Astrocyte of the cerebellum (primary cell): ENCODE measurements at regions not wholly inside any gene's neighbourhood (a gene's known extent, or its start where the extent isn't known, plus 50 kb on each side); places are given as distances from the start of the nearest gene placed in this dataset.

ENCODE experiments used
- DNase-seq: peaks from one replicate; pipeline ENCODE4 v3.0.0-alpha.2; 2011; ENCODE audit warnings: low read depth
- H3K4me3 ChIP-seq: 2 replicates; pipeline ENCODE4 v1.5.1; 2011; ENCODE audit warnings: mild to moderate bottlenecking, low read depth, low read length, moderate library complexity
- in situ Hi-C: cut with HindIII; loops from 2 replicates; pipeline ENCODE4 v1.10.0; 2017; ENCODE audit warnings: low sequenced_read_pairs
- TF ChIP-seq, protein P1 (sequence below): IDR thresholded peaks from 2 replicates; pipeline ENCODE4 v1.5.1; 2012; ENCODE audit warnings: low read length, low read depth, moderate library complexity, mild to moderate bottlenecking; ENCODE audit errors: missing control alignments

DNA sequence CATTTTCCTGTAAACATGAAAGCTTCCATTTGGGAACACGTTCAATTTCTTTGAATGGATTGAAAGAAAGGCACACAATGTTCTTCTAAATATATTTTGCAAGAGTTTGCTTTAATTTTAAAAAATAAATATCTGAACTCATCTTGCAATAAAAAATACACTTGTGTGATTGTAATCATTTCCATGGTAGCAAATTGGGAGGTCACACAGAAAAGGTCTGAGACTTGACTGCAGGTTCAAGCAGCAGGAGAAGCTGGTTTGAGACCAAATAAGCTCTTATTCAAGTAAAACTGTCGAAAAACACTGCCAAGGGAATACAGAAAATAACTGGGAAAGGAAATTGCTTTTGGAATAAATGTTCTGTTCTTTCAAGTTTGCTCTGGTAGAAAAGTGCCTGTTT, 498.9 kb downstream of the ADGRL2 start:
- DNase-seq, result no peak
- in situ Hi-C loops, result no loop called here
- H3K4me3 ChIP-seq, result no peak overlapping the region
- TF ChIP-seq, protein P1, sequence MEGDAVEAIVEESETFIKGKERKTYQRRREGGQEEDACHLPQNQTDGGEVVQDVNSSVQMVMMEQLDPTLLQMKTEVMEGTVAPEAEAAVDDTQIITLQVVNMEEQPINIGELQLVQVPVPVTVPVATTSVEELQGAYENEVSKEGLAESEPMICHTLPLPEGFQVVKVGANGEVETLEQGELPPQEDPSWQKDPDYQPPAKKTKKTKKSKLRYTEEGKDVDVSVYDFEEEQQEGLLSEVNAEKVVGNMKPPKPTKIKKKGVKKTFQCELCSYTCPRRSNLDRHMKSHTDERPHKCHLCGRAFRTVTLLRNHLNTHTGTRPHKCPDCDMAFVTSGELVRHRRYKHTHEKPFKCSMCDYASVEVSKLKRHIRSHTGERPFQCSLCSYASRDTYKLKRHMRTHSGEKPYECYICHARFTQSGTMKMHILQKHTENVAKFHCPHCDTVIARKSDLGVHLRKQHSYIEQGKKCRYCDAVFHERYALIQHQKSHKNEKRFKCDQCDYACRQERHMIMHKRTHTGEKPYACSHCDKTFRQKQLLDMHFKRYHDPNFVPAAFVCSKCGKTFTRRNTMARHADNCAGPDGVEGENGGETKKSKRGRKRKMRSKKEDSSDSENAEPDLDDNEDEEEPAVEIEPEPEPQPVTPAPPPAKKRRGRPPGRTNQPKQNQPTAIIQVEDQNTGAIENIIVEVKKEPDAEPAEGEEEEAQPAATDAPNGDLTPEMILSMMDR, result no peak

DNA sequence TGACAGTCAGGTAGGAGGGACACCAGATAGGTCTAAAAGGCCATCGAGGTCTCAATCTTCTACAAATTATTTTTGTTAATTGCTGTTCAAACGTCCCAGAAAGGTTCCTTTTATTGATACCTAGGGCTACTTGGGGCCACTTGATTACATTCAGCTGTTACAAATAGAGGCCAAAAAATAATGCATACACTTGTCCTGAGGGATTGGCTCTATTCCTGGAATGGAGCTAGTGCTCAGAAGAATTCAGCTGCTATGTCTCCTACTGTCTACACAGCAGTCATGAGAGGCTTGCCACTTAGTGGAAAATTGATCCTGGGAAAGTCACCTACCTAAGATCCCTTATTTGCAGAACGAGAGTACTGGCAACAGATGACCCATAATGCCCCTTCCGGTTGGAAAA, 498.3 kb downstream of the ADGRL2 start:
- TF ChIP-seq, protein P1, result no peak
- no peak for DNase-seq
- in situ Hi-C loops, result no loop called here

DNA sequence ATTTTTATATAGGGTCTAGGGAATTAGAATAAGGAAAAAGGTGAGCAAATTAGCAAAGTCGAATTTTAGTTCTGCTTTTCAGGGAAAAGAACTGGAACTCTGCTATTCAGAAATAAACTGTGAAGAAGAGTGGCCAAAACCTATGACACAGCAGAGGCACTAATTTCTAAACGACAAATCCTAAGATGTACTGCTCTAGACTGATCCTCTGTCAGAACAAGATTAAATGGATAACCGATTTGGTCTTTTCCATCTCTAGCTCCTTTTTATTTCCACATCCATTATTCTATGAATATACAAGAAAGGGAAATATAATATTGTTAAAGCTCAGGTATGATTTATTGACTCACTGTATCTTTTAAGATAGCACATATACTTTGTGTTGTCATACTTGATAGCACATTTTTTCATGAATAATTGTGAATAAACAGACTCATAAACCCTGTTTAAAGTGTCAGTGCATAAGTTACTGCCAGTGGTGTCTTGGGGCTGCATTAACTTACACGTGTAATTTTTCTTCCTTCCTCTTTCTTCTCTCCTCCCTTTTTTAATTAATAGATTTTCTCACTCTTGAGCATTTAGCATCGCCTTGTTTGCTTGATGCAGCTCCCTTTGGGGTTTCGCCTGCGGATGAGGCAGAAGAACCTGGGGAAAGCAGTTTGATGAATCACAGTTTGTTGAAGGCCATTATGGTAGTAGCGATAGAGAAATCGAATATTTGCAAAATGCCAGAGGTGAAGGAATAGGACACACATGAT, 496.6 kb downstream of the ADGRL2 start:
- no peak for DNase-seq

More for the DNA sequence above, 498.3 kb downstream of the ADGRL2 start:
- no peak overlapping the region for H3K4me3 ChIP-seq

DNA sequence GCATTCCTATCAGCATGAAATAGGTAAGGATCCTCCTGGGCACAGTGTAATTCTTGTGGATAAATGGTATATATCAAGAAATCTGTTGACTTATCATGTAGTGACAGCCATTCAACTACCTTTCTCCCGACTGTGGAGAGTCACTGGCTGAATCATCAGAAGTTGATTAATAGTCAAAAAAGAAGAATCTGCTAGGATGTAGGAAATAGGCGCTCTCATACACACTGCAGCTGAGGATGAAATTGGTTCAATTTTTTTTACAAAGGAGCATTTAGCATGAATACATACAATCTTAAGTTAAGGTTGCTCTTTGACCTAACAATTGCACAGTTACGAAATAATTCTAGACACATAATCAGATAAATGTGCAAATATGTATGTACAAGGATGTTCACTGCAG, 486.8 kb downstream of the ADGRL2 start:
- H3K4me3 ChIP-seq, result no peak overlapping the region
- DNase-seq, result no peak
- TF ChIP-seq, protein P1, result no peak
- in situ Hi-C loops, result no loop called here

More for the DNA sequence above, 496.6 kb downstream of the ADGRL2 start:
- no peak overlapping the region for H3K4me3 ChIP-seq
- in situ Hi-C loops, result no loop called here
- TF ChIP-seq, protein P1, result no peak

DNA sequence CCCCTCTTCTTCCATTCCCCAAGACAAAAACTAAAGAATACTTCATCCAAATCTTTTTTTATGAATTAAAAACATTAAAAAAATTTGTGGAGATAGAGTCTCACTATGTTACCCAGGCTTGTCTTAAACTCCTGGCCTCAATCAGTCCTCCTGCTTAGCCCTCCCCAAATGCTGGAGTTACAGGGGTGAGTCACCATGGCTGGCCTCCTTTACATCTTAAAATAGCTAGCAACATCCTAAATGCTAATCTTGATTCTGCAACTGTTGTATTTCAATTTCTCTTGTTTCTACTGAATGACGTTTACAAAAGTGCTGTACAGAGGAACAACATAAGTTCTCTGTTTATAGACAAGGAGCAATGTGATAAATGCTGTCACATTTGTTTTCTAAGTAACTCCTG, 483.5 kb downstream of the ADGRL2 start:
- in situ Hi-C loops, result no loop called here
- TF ChIP-seq, protein P1, result no peak
- no peak overlapping the region for H3K4me3 ChIP-seq
- DNase-seq, result no peak

DNA sequence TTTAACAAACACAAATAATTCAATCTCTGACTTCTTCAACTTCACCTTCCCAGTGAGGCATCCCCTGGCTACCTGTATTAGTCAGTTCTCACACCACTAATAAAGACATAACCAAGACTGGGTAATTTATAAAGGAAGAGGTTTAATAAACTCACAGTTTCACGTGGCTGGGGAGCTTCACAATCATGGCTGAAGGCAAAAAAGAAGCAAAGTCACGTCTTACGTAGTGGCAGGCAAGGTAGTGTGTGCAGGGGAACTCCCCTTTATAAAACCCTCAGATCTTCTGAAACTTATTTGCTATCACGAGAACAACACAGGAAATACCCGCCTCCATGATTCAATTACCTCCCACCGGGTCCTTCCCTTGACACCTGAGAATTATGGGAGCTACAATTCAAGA, 478.5 kb downstream of the ADGRL2 start:
- in situ Hi-C loops, result no loop called here
- no peak overlapping the region for H3K4me3 ChIP-seq
- DNase-seq, result no peak
- TF ChIP-seq, protein P1, result no peak
